HG02610 (cell line): ENCODE measurements at regions not wholly inside any gene's neighbourhood (a gene's known extent, or its start where the extent isn't known, plus 50 kb on each side); places are given as distances from the start of the nearest gene placed in this dataset.
"Not testable (repeated sequence)": the region's sequence is repeated elsewhere in the genome, so short reads cannot be mapped to it uniquely, and the experiment has no call there.

Experiments
- ATAC-seq: cut with Tn5 transposase; IDR thresholded peaks from one replicate; pipeline ENCODE4 v1.9.1; 2021; ENCODE audit warnings: mild to moderate bottlenecking, moderate library complexity; ENCODE audit not compliant: unreplicated experiment

DNA sequence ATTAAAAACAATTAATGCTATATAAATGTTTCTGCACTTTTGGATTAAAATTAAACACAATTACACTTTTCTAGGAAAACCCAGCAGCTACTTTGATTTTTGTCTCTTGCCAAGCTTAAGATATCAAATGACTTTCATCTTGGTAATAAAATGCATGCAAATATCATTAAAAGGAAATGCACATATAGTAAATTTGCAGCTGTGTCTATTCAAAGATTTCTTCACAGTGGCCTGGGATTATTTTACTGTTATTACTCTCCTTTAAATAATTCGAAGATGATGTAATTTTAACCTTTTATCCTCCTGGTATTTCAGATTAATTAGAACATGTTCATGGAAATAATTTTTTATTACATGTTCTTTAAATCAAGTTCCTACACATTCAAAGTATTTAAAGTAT lies 529.5 kb upstream of the RGMB start:
- ATAC-seq: no peak

DNA sequence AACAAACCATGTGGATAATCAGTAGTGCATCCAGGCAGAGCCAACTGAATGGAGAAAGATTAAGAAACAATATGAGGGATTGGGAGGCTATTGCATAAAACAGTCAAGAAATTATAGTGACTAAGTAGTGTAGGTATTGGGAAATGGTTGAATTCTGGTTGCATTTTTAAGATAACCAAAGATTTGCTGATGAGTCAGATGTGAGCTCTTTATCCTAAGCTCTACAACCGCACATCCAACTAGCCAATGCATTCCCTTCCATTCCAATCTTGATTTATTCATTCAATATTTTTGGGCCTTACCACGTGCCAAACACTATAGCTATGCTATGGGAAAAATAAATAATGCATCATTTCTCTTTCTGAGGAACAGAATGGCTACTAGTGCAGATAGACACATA lies 524.5 kb upstream of the RGMB start:
- ATAC-seq: no peak

DNA sequence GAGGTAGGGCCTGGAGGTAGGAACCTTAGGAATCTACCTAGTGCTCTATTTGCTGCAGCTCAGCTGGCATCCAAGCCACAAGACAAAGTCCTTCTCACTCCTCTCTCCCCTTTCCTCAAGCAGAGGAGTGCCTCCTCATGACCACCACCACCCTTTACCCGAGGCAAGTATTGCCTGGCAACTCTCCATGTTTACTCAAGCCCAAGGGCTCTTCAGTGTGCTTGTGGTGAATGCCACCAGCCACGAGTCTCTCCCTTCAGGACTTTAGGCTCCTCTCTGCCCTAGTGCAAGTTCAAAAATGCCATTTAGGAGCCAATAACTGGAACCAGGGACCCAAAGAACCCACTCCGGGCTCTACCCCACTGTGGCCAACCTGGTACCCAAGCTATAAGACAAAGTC lies 514.5 kb upstream of the RGMB start:
- ATAC-seq: no peak

DNA sequence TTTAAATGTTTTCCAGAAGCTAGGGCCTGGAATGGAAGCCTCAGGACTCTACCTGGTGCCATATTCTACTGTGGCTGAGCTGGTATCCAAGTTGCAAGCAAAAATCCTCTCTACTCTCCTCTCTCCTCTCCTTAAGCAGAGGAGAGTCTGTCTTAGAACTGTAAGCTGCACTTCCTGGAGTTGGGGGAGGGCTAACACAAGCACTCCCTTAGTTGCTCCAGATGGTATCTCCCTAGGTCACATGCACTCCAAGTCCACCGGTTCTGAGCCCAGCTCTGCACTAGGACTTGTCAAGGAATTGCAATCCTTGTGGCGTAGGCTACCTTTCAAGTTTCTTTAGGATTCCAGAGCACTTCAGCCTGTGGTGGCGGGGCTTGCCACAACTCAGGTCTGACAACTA lies 513.9 kb upstream of the RGMB start:
- no peak for ATAC-seq

DNA sequence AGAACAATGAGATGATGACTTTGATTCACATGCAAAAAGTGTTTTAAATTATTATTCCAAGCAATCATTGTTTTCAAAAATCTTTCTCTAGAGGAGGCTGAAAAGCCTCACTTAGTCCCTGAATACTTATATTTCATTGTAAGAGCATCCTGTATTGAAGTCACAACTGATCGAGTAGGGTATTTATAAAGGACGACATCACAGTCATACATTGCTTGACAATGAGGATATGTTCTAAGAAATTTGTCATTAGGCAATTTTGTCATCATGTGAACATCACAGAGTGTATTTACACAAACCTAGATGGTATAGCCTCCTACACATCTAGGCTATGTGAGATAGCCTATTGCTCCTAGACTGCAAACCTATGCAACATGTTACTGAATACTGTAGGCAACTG lies 510.4 kb upstream of the RGMB start:
- no peak for ATAC-seq

DNA sequence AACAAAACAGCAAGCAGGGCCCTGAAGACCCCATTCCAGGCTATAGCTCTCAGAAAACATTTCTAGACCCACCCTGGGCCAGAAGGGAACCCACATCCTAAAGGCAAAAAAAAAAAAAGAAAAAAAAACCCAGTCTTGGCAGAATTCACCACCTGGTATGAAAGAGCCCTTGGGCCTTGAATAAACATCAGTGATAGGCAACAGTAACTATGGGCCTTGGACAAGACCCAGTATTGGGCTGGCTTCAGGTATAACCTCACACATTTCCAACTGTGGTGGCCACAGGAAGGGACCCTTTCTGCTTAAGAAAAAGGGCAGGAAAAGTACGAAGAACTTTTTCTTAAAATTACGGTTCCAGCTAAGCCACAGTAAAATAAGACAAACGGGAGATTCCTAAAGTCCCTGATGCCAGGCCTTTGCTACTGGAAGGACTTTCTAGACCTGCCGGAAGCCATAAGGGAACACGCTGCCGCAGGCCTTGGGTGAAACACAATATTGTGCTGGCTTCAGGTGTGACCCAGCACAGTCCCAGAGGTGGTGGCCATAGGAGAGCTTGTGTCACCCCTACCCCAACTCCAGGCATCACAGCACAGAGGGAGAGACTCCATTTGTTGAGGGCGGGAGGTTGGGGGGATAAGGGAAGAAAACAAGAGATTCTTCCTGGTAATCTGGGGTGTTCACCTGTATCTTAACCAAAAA lies 505.2 kb upstream of the RGMB start:
- no peak for ATAC-seq

DNA sequence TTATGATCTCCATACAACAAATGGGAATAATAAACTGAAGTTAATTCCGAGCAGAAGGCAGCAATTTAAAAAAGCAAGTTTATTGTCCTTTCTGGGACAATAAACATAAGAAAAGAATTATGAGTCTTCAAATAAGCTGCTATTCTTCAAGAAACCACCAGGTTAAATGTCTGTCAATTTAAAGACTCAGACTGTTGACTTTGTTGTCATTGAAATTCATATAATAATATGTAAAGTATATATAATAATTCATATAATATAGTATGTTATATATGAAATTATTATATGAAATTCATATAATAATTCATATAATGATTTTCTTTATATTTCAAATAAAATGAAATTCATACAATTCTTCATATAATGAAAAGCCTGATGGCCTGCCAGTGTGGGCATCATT lies 497.5 kb upstream of the RGMB start:
- no peak for ATAC-seq

DNA sequence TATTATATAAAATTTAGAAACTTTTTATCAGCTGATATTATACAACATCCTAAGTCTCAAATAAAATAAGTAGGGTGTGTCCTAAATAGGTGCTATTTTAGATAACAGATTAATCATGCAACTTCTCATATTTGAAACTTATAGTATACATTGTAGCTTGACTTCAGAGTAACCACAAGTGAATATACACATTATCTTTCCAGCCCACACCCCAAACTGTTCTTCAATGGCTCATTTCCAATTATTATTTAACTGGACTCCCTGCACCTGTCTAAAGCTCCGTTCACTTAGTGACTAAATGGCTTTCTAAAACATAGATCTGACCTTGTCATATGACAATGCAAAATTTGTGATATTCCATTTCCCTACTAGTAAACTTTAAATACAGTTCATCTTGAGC lies 490.9 kb upstream of the RGMB start:
- no peak for ATAC-seq

DNA sequence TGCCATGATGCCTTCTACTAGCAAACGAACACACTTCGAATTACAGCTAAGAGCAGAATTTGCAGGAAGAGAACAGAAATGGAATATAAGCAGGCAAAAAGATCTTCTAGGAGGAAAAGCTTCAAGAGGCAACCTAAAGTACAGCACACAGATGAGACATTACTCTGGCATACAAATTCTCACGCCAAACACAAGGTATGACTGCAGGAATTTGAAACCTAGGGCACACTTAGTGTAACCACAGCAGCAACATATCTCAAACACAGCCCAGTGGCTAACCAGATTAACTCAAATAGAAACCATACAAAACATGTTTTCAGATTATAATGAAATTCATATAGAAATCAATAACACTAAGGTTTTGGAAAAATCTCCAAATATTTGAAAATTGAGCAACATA lies 481.0 kb upstream of the RGMB start:
- ATAC-seq: no peak

DNA sequence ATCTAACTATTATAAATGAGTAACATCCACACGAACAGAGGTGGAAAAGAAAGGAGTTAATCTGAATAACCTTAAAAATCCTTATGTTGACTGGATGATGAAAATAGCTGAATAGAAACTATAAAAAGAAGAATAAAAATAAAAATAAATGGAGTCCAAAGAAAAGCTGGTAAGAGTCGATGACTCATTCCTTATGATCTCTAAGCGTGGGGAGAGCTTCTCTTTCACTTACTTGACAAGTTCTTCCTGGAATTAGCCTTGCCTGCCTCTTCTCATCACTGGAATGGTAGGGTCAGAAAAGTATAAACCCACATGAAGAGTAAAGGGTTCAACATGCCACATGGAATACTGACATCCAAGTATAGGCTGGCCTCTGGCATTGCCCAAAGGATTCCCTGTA lies 477.0 kb upstream of the RGMB start:
- no peak for ATAC-seq

DNA sequence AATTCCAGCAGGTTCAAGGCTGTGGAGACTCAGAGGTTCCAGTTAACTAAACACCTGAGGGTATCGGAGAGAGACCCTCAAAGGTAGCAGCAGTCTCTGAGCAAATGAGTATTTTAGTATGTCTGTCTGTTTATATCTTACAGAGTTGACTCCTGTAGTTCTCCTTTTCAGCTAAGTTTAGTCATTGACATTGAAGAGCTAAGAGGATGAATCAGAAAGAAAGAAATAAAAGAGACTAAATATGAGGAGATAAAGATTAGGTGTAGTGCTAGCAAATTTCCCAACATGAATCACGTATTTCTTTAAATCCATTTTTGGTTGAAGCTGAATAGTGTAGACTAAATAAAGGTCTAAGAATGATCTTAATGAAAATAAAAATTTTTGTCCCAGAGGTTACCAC lies 474.0 kb upstream of the RGMB start:
- no peak for ATAC-seq

DNA sequence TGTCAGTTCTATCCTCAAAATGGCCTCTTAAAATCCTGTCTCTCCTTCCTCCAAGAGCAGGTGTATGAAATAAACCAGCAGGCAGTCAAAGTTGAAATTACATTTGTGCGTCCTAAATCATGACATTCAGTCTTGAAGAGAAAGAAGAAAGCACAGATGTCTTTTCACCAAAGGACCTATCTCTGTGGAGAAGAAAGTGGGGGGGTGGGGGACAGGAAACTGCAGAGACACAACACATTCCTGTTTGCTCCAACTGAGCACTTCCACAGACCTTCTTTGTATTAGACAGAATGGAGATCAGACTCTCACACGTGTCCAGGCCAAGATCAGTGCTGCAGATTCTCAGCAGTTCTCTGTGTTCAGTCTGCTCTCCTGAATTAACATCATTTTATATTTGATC lies 471.9 kb upstream of the RGMB start:
- no peak for ATAC-seq

DNA sequence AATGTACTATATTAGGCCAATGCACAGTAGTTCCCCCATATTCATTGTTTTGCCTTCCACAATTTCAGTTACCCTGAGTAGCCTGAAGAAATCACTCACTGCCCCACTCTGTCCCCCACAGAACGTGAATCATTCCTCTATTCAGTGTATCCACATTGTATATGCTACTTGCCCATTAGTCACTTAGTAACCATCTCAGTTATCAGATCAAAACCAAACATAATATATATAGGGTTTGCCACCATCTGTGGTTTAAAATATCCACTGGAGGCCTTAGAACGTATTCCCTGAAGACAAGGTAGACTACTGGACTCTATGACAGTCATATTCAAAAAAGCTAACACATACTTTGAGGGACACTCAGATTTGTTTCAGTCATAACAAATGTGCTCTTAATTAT lies 465.7 kb upstream of the RGMB start:
- ATAC-seq: no peak

DNA sequence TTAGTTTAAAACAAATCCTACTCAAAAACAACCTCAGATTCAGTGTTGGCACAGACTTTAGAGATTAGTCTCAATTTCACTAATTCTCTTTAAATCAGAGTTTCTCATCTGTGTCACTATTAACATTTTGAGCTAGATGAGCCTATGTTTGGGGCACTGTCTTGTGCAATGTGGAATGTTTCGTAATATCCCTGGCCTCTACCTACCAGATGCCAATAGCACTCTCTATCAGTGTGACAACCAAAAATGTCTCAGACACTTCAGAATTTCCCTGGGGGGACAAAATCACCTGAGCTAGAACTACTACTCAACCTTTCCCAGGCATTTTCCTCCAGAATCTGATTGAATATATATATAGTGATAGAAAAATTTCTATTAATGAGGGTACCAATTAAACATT lies 465.2 kb upstream of the RGMB start:
- ATAC-seq: no peak

DNA sequence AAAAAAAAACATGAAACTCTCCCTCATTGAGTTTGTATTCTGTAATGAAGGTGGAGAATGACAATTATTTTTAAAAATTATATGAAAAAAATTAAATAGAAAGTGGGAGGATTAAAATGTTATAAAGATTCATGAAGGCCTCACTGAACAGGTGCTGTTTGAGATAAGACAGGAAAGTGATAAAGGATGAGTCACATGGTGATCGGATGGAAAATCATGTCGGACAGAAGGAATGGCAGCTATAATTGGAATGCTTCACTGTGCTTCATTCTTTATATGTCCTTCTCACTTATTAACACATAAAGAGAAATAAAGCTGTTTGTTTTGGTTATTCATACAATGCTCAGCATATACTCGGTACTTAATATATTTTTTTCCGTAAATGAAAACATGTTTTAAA lies 464.5 kb upstream of the RGMB start:
- ATAC-seq: no peak

DNA sequence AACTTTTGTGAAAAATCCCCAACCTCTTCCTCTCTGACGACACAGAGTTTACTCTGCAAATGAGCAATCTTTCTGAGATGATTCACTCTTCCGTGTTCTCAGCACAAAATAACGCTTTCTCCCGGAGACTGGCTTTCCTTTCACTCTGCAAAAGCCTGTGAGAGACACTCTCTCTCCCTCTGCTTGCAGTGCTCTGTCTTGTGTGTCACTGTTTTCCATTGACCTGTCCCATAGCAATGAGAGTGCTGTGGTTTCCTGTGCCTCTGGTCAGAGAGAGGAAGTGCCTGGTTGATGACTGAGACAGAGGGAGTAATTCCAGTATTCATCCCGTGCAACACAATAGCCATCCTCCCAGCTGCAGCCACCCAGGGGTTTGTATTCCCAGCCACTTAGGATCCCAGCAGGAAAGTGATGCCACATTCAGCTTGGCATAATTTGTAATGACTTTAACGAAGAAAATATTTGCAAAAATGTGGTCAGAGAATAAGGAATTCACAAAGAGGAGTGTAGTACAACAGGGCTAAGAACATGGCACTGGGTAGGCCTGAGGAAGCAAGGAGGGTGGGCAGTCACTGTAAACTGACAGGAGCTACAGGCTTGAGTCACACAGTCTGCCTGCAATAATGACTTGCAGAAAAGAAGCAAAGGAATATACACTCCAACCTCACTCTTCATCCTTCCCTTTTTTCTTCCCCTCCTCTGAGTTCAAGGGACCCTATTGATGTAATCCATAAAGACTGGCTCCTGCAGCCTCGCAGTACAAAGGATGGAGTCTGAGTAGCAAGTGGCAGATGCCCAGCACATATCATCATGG lies 463.5 kb upstream of the RGMB start:
- ATAC-seq: peak; percentile 81

DNA sequence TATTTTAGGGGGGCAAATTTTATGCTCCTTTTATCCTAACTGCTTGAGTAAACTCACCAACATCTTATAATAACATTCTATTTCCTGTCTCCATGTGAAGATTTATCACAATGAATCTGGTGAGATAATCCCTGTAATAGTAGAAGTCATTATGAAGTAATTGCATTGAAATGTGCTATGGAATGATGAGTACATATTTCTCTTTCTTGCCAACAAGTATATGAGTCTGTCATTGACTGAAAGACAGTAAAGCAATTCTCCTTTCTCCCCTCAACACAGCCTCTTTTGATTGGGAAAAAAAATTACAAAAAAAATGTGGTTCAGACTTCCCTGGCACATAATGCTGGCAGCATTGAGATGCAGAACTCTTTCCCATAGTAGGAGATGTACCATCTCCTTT lies 459.2 kb upstream of the RGMB start:
- ATAC-seq: no peak

DNA sequence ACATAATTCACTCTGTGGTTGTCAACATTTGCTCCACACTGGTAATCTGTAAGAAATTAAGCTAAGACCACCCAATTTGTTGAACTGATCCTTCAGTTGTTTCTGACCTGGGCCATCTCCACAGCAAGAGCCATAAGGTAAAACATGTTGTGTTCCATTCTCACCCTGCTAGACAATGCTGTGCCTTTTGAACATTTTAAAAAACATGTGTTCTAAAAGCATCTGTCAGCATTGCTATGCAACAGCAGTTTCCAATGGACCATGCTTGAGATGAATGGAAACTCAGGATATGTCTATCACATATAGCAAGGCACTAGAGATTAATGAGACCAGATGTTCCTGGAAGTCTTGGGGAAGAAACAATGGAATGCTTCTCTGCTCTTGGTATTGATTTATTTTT lies 455.1 kb upstream of the RGMB start:
- no peak for ATAC-seq

DNA sequence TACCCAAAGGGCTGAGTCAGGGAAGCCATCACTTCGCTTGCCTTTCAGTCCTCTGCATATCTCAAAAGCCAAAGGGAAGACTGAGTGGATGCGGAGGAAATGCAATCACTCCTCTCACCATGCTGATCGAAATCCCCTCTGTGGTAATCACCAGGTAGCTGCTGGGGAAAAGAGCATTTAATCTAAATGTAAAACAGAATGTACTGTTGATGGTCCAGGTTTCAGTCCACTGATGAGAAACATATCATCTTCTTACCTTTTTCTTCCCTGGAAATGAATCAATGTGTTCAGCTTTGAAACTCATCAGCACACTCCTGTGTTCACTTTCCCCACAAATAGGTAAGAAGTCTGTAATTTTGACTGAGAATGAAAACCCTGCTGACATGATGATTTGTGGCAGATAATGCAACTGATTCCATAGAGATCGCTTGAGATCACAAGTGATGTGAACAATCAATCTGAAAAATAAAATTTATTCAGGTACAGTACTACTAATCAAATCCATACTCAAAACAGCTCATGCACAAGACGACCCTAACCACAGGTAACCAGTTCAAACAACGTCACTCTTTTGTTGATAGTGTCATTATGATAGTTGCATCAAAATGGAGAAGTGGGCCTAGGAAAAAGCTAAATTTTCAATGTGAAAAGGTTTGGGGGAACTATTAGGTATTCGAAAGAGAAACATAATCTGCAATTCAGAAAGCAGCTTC lies 454.0 kb upstream of the RGMB start:
- ATAC-seq: no peak

DNA sequence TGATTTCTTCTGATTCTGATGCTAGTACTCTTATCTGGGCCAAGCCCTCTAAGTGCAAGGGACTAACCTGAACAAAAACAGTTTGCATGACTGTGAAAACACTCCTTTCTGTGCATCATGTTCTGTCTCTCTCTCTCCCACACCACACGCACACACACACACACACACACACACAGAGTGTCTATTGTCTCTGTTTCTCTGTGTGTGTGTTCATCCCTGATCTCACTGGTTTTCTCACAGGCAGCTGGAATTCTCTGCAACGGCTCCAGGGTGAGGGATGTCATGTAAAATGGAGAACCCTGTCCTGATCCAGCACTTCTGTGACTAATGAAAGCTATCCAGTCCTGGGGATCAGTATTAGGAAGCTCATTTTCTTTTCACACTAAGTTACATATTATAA lies 453.1 kb upstream of the RGMB start:
- no peak for ATAC-seq

DNA sequence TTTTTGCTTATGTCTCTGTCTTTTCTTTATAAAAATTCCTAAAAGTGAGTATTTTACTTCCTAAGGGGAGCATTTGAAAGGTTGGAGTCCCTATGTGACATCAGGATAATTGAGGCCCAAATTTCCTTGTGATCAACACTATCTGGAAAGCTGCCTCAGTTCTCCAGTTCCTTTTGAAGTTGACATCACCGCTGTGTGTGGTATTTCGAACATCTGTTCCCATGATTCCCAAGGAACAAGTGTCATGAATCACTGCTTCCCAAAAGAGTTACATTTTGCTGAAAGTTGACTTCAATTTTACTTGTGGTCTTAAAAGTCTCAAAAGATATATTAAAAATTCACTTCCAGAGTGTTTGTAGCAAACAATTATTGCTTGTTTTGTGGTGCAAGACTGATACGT lies 452.1 kb upstream of the RGMB start:
- ATAC-seq: no peak

DNA sequence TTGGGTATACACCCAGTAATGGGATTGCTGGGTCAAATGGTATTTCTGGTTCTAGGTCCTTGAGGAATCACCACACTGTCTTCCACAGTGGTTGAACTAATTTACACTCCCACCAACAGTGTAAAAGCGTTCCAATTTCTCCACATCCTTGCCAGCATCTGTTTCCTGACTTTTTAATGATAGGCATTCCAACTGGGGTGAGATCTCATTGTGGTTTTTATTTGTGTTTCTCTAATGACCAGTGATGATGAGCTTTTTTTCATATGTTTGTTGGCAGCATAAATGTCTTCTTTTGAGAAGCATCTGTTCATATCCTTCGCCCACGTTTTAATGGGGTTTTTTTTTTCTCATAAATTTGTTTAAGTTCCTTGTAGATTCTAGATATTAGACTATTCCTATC lies 448.3 kb upstream of the RGMB start:
- not testable (repeated sequence) for ATAC-seq
